Coronary artery (tissue), 2 donors: ENCODE measurements at regions not wholly inside any gene's neighbourhood (a gene's known extent, or its start where the extent isn't known, plus 50 kb on each side); places are given as distances from the start of the nearest gene placed in this dataset.

Source experiments
- DNase-seq: peaks from one replicate; pipeline ENCODE4 v3.0.0-alpha.2; 2017; ENCODE audit warnings: low spot score
- H3K27ac ChIP-seq, 2 donors: fragments of 200-600 bp; sonication (generic); one replicate each; pipeline ENCODE4 v1.5.1; 2016 to 2019
- H3K4me3 ChIP-seq: fragments of 200-600 bp; sonication (generic); 2 replicates; pipeline ENCODE4 v1.5.1; 2016; ENCODE audit warnings: mild to moderate bottlenecking, moderate library complexity
- CTCF ChIP-seq: fragments of 200-600 bp; sonication (generic); IDR thresholded peaks from one replicate; pipeline ENCODE4 v1.5.1; 2019; ENCODE audit warnings: antibody characterized with exemption

- H3K27ac ChIP-seq = no peak overlapping the region
- H3K4me3 ChIP-seq = no peak overlapping the region
- TF ChIP-seq CTCF = no peak
- DNase-seq = no peak
Observed at GRCh38 chr5:158120760-158121159, 261.8 kb upstream of the CLINT1 start.

GRCh38 chr5:158119961-158120723 lies 261.2 kb upstream of the CLINT1 start:
- no peak for DNase-seq
- no peak overlapping the region for H3K4me3 ChIP-seq
- TF ChIP-seq CTCF = no peak
- H3K27ac ChIP-seq = no peak overlapping the region

GRCh38 chr5:158117467-158118160 lies 258.7 kb upstream of the CLINT1 start:
- H3K27ac ChIP-seq = no peak overlapping the region
- no peak for DNase-seq
- TF ChIP-seq CTCF = no peak
- H3K4me3 ChIP-seq = no peak overlapping the region

- Histone ChIP-seq H3K4me3 (no peak overlapping the region), H3K27ac (no peak overlapping the region)
- TF ChIP-seq CTCF = no peak
- no peak for DNase-seq
Observed at GRCh38 chr5:158116965-158117364, 258.0 kb upstream of the CLINT1 start.

- no peak for DNase-seq
- H3K4me3 ChIP-seq = no peak overlapping the region
- no peak for TF ChIP-seq CTCF
- H3K27ac ChIP-seq = no peak overlapping the region
Observed at GRCh38 chr5:158115468-158115867, 256.5 kb upstream of the CLINT1 start.

- no peak for DNase-seq
- H3K27ac ChIP-seq = no peak overlapping the region
- no peak for TF ChIP-seq CTCF
- no peak overlapping the region for H3K4me3 ChIP-seq
Observed at GRCh38 chr5:158108177-158108576, 249.2 kb upstream of the CLINT1 start.
